ENCODE measurements at regions not wholly inside any gene's neighbourhood (a gene's known extent, or its start where the extent isn't known, plus 50 kb on each side); places are given as distances from the start of the nearest gene placed in this dataset.
A peak's percentile ranks its signal among the peaks of the same experiment; 100 is the strongest.
"Not testable (repeated sequence)": the region's sequence is repeated elsewhere in the genome, so short reads cannot be mapped to it uniquely, and the experiment has no call there.

GRCh38 chr2:5019324-5019723 is 672.9 kb upstream of the SOX11 start:
- DNase-seq (ENCODE audit: low read depth), result no peak
- TF ChIP-seq CTCF (IDR thresholded peaks at IDR 0.05; ENCODE audit: insufficient read depth, low read depth, low read length, missing control alignments), result no peak
- H3K4me3 ChIP-seq (ENCODE audit: low read length), result no peak overlapping the region

- H3K4me3 ChIP-seq (ENCODE audit: low read length), result no peak overlapping the region
- TF ChIP-seq CTCF (IDR thresholded peaks at IDR 0.05; ENCODE audit: insufficient read depth, low read depth, low read length, missing control alignments), result no peak
- DNase-seq (ENCODE audit: low read depth), result peak; percentile 2
Measured at GRCh38 chr2:5020116-5020875, 671.9 kb upstream of the SOX11 start.

GRCh38 chr2:5021136-5021535 is 671.0 kb upstream of the SOX11 start:
- no peak overlapping the region for H3K4me3 ChIP-seq (ENCODE audit: low read length)
- DNase-seq (ENCODE audit: low read depth), result peak; percentile 1
- TF ChIP-seq CTCF (IDR thresholded peaks at IDR 0.05; ENCODE audit: insufficient read depth, low read depth, low read length, missing control alignments), result no peak

- DNase-seq (ENCODE audit: low read depth), result no peak
- TF ChIP-seq CTCF (IDR thresholded peaks at IDR 0.05; ENCODE audit: insufficient read depth, low read depth, low read length, missing control alignments), result no peak
- no peak overlapping the region for H3K4me3 ChIP-seq (ENCODE audit: low read length)
Measured at GRCh38 chr2:5022061-5022460, 670.1 kb upstream of the SOX11 start.

- DNase-seq (ENCODE audit: low read depth); H3K4me3 ChIP-seq (ENCODE audit: low read length): not testable (repeated sequence)
Measured at GRCh38 chr2:5022708-5023635, 669.2 kb upstream of the SOX11 start.

- no peak for TF ChIP-seq CTCF (IDR thresholded peaks at IDR 0.05; ENCODE audit: insufficient read depth, low read depth, low read length, missing control alignments)
- DNase-seq (ENCODE audit: low read depth), result no peak
- H3K4me3 ChIP-seq (ENCODE audit: low read length), result no peak overlapping the region
Measured at GRCh38 chr2:5026571-5027234, 665.5 kb upstream of the SOX11 start.

- TF ChIP-seq CTCF (IDR thresholded peaks at IDR 0.05; ENCODE audit: insufficient read depth, low read depth, low read length, missing control alignments), result no peak
- H3K4me3 ChIP-seq (ENCODE audit: low read length), result no peak overlapping the region
- DNase-seq (ENCODE audit: low read depth), result no peak
Measured at GRCh38 chr2:5035057-5035488, 657.1 kb upstream of the SOX11 start.

Measured in epithelial cell of esophagus (primary cell).